Vagina (tissue), 2 donors: ENCODE measurements at regions not wholly inside any gene's neighbourhood (a gene's known extent, or its start where the extent isn't known, plus 50 kb on each side); places are given as distances from the start of the nearest gene placed in this dataset.

Experiments
- DNase-seq, 2 donors: peaks; one replicate each; pipeline ENCODE4 v3.0.0-alpha.2; 2017; ENCODE audit errors: extremely low spot score in 2 of 2
- H3K27ac ChIP-seq: fragments of 200-600 bp; sonication (generic); one replicate; pipeline ENCODE4 v1.5.1; 2019
- H3K27me3 ChIP-seq: fragments of 200-600 bp; sonication (generic); one replicate; pipeline ENCODE4 v1.5.1; 2019
- H3K36me3 ChIP-seq, 2 donors: fragments of 200-600 bp; sonication (generic); one replicate each; pipeline ENCODE4 v1.5.1; 2017 to 2019
- H3K4me1 ChIP-seq: fragments of 200-600 bp; sonication (generic); one replicate; pipeline ENCODE4 v1.5.1; 2019
- H3K4me3 ChIP-seq, 2 donors: fragments of 200-600 bp; sonication (generic); 1 replicate in 1 of 2; 2 replicates in 1 of 2; pipeline ENCODE4 v1.5.1; 2016 to 2019
- H3K9me3 ChIP-seq: fragments of 200-600 bp; sonication (generic); one replicate; pipeline ENCODE4 v1.5.1; 2019
- CTCF ChIP-seq, 3 experiments: fragments of 450-650 bp in 2 of 3; fragments of 200-600 bp in 1 of 3; sonication (generic) in 1 of 3; IDR thresholded peaks; one replicate each; pipeline ENCODE4 v1.5.1; 2017 to 2019; ENCODE audit warnings: antibody characterized with exemption in 3 of 3, mild to moderate bottlenecking in 2 of 3, moderate library complexity in 2 of 3
- POLR2A ChIP-seq, 2 donors: fragments of 450-650 bp; IDR thresholded peaks; one replicate each; pipeline ENCODE4 v1.6.1; 2017; ENCODE audit warnings: antibody characterized with exemption in 2 of 2, mild to moderate bottlenecking in 2 of 2, moderate library complexity in 2 of 2
- POLR2AphosphoS5 ChIP-seq, 2 donors: sonication (generic); formaldehyde crosslinking; IDR thresholded peaks; one replicate each; pipeline ENCODE4 v1.9.0; 2017; ENCODE audit warnings: antibody characterized with exemption in 2 of 2, mild to moderate bottlenecking in 2 of 2, low read depth in 1 of 2; ENCODE audit not compliant: insufficient read depth in 1 of 2
- intact Hi-C: fragments of 100-400 bp; cut with DNase I; formaldehyde crosslinking; loops from one replicate; pipeline ENCODE4 v1.15.1; 2023

GRCh38 chr11:28956446-28956845, 848.3 kb downstream of the METTL15 start:
- no peak for TF ChIP-seq CTCF (IDR thresholded peaks at IDR 0.05)
- no peak for TF ChIP-seq POLR2A (IDR thresholded peaks at IDR 0.05)
- TF ChIP-seq POLR2AphosphoS5 (IDR thresholded peaks at IDR 0.05; ENCODE audit: insufficient read depth in 1 of 2, low read depth in 1 of 2), result no peak
- intact Hi-C loops, result no loop called here
- no peak for DNase-seq

GRCh38 chr11:28951191-28951590, 843.0 kb downstream of the METTL15 start:
- no peak for DNase-seq
- Histone ChIP-seq H3K27ac (no peak overlapping the region), H3K4me3 (no peak overlapping the region), H3K27me3 (no peaks in the 10 kb centered on the region), H3K4me1 (no peaks in the 10 kb centered on the region), H3K9me3 (no peaks in the 10 kb centered on the region), H3K36me3 (no peaks in the 10 kb centered on the region)
- TF ChIP-seq POLR2AphosphoS5 (IDR thresholded peaks at IDR 0.05; ENCODE audit: insufficient read depth in 1 of 2, low read depth in 1 of 2), result no peak
- no peak for TF ChIP-seq CTCF (IDR thresholded peaks at IDR 0.05)
- TF ChIP-seq POLR2A (IDR thresholded peaks at IDR 0.05), result no peak
- intact Hi-C loops, result no loop called here

More at GRCh38 chr11:28956446-28956845, 848.3 kb downstream of the METTL15 start:
- H3K27ac ChIP-seq, result no peak overlapping the region
- H3K36me3 ChIP-seq, result no peaks in the 10 kb centered on the region
- no peak overlapping the region for H3K4me3 ChIP-seq
- no peaks in the 10 kb centered on the region for H3K27me3 ChIP-seq
- no peaks in the 10 kb centered on the region for H3K9me3 ChIP-seq
- H3K4me1 ChIP-seq, result no peaks in the 10 kb centered on the region

DNA sequence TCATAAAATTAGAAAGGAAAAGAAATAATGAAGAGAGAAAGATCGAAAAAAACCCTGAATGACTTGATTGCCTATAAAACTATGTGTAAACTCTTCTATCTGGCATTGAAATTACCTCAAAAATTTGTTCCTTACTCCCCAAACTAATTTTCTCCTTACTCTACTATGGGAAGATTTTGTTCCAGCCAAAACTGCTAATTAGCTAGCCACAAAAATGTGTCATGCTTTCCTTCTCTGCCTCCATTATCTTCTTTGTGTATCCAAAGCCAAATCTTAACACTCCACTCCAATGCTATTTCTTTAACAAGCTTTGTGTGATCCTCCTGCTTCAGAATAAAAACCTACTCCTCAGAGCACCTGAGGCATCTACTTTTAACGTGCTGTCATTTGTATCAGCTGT, 831.2 kb downstream of the METTL15 start:
- no peaks in the 10 kb centered on the region for H3K36me3 ChIP-seq
- H3K27ac ChIP-seq, result no peak overlapping the region
- intact Hi-C loops, result no loop called here
- no peak for TF ChIP-seq POLR2AphosphoS5 (IDR thresholded peaks at IDR 0.05; ENCODE audit: insufficient read depth in 1 of 2, low read depth in 1 of 2)
- no peak for TF ChIP-seq CTCF (IDR thresholded peaks at IDR 0.05)
- TF ChIP-seq POLR2A (IDR thresholded peaks at IDR 0.05), result no peak
- no peaks in the 10 kb centered on the region for H3K9me3 ChIP-seq
- no peak for DNase-seq
- H3K4me1 ChIP-seq, result no peaks in the 10 kb centered on the region
- no peak overlapping the region for H3K4me3 ChIP-seq
- H3K27me3 ChIP-seq, result no peaks in the 10 kb centered on the region

GRCh38 chr11:28938091-28938490, 829.9 kb downstream of the METTL15 start:
- Histone ChIP-seq H3K4me1 (no peaks in the 10 kb centered on the region), H3K4me3 (no peak overlapping the region), H3K27me3 (no peaks in the 10 kb centered on the region), H3K27ac (no peak overlapping the region), H3K36me3 (no peaks in the 10 kb centered on the region), H3K9me3 (no peaks in the 10 kb centered on the region)
- intact Hi-C loops, result no loop called here
- DNase-seq, result no peak
- no peak for TF ChIP-seq POLR2AphosphoS5 (IDR thresholded peaks at IDR 0.05; ENCODE audit: insufficient read depth in 1 of 2, low read depth in 1 of 2)
- no peak for TF ChIP-seq CTCF (IDR thresholded peaks at IDR 0.05)
- no peak for TF ChIP-seq POLR2A (IDR thresholded peaks at IDR 0.05)

- intact Hi-C loops, result no loop called here
These were observed 824.8 kb downstream of the METTL15 start for GRCh38 chr11:28932940-28933339.

More at GRCh38 chr11:28932940-28933339, 824.8 kb downstream of the METTL15 start:
- Histone ChIP-seq H3K9me3 (no peaks in the 10 kb centered on the region), H3K4me3 (no peak overlapping the region), H3K27ac (no peak overlapping the region), H3K27me3 (no peaks in the 10 kb centered on the region), H3K4me1 (no peaks in the 10 kb centered on the region), H3K36me3 (no peaks in the 10 kb centered on the region)
- no peak for DNase-seq
- no peak for TF ChIP-seq POLR2AphosphoS5 (IDR thresholded peaks at IDR 0.05; ENCODE audit: insufficient read depth in 1 of 2, low read depth in 1 of 2)
- TF ChIP-seq POLR2A (IDR thresholded peaks at IDR 0.05), result no peak
- TF ChIP-seq CTCF (IDR thresholded peaks at IDR 0.05), result no peak
